Mucosa of descending colon (tissue), 3 donors: ENCODE measurements at regions not wholly inside any gene's neighbourhood (a gene's known extent, or its start where the extent isn't known, plus 50 kb on each side); places are given as distances from the start of the nearest gene placed in this dataset.
A peak's percentile ranks its signal among the peaks of the same experiment; 100 is the strongest.

Experiments
- ATAC-seq: fragments of 200-7000 bp; cut with Tn5 transposase; one replicate; pipeline ENCODE4 v1.9.1; 2020; ENCODE audit warnings: mild to moderate bottlenecking, moderate library complexity
- DNase-seq, 3 donors: peaks; one replicate each; pipeline ENCODE4 v3.0.0-alpha.2; 2020
- H3K36me3 ChIP-seq: fragments of 200-600 bp; one replicate; pipeline ENCODE4 v1.8.0; 2021; ENCODE audit warnings: low read depth, mild to moderate bottlenecking
- H3K4me1 ChIP-seq: fragments of 200-600 bp; one replicate; pipeline ENCODE4 v1.8.0; 2021; ENCODE audit warnings: low read depth, mild to moderate bottlenecking
- H3K4me3 ChIP-seq: fragments of 200-600 bp; one replicate; pipeline ENCODE4 v1.8.0; 2021; ENCODE audit warnings: mild to moderate bottlenecking
- H3K9me3 ChIP-seq: fragments of 200-600 bp; one replicate; pipeline ENCODE4 v1.8.0; 2021; ENCODE audit warnings: mild to moderate bottlenecking
- intact Hi-C, 2 donors: fragments of 100-400 bp; cut with DNase I in 1 of 2; cut with micrococcal nuclease in 1 of 2; formaldehyde crosslinking; loops; one replicate each; pipeline versions ENCODE4 v1.11.0 to v1.11.1; 2022; cut with DNase I, micrococcal nuclease
- TF ChIP-seq, protein P1 (sequence below): fragments of 200-600 bp; IDR thresholded peaks from one replicate; pipeline ENCODE4 v1.8.0; 2022; ENCODE audit warnings: antibody characterized with exemption, mild to moderate bottlenecking
- donor health status: DM: no; HTN: no; CAD: no; lungs with moderate emphysema.
- donor health status: DM: no; HTN: no; CAD: no.
- donor health status: DM: no; HTN: yes; CAD: no.

DNA sequence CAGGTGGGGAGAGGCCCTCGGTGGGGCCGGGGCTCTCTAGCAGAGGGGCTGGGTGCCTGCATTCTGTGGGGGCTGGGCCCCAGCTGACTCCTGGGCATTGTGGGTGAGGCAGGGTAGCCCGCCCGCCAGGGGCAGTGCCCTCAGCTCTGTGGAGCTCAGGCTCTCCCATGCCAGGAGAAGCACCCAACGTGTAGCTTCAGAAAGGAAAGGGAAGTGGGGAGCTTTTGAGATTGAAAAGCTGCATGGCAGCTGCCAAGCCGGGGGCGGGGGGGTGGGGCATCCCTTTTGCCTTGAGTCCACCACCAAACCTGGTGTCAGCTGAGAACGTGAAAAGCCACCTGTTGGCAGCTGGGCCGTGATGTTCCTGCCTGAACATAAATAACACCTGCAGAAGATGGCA lies 192.1 kb upstream of the CIBAR2 start:
- Histone ChIP-seq H3K36me3 (no peaks in the 10 kb centered on the region), H3K4me1 (peaks cover 16% of the 10 kb centered on the region), H3K4me3 (no peak overlapping the region), H3K9me3 (no peaks in the 10 kb centered on the region)
- no peak for DNase-seq
- TF ChIP-seq, protein P1, sequence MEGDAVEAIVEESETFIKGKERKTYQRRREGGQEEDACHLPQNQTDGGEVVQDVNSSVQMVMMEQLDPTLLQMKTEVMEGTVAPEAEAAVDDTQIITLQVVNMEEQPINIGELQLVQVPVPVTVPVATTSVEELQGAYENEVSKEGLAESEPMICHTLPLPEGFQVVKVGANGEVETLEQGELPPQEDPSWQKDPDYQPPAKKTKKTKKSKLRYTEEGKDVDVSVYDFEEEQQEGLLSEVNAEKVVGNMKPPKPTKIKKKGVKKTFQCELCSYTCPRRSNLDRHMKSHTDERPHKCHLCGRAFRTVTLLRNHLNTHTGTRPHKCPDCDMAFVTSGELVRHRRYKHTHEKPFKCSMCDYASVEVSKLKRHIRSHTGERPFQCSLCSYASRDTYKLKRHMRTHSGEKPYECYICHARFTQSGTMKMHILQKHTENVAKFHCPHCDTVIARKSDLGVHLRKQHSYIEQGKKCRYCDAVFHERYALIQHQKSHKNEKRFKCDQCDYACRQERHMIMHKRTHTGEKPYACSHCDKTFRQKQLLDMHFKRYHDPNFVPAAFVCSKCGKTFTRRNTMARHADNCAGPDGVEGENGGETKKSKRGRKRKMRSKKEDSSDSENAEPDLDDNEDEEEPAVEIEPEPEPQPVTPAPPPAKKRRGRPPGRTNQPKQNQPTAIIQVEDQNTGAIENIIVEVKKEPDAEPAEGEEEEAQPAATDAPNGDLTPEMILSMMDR, result no peak
- intact Hi-C loops, result no loop called here
- ATAC-seq, result no peak

DNA sequence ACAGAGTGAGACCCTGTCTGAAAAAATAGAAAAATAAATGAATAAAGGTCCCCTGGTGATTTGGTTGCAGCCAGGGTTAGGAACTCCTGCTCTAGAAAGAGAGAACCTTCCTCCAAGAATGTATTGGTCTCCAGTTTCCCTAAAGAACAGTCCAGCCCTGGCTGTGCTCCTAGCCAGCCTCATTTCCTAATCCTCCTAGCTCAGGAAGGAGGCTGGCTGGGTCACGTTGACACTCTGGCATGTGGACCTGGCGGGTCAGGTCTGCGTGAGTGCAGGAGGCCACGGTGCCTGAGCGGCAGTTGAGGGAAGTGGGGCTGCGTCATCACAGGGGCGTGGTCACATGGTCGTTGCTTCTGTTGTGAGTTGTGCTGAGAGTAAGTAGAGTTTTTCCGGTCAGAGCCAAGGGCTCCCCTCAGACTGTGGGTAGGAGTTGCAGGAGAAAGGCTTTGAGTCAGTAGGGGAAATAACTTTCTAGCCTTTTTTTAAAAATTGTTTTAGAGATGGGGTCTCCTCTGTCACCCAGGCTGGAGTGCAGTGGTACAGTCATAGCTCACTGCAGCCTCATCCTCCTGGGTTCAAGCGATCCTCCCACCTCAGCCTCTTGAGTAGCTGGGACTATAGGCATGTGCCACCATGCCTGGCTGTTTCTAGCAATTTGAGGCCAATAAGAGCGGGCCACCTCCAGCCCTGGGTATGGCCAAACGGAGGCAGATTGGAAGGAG lies 194.0 kb upstream of the CIBAR2 start:
- TF ChIP-seq, protein P1, result no peak
- peak; percentile 86 to 92 (median 89) for DNase-seq
- Histone ChIP-seq H3K4me1 (peaks cover 21% of the 10 kb centered on the region), H3K4me3 (no peak overlapping the region), H3K9me3 (no peaks in the 10 kb centered on the region), H3K36me3 (no peaks in the 10 kb centered on the region)
- peak; percentile 83 for ATAC-seq
- intact Hi-C loops, result no loop called here

DNA sequence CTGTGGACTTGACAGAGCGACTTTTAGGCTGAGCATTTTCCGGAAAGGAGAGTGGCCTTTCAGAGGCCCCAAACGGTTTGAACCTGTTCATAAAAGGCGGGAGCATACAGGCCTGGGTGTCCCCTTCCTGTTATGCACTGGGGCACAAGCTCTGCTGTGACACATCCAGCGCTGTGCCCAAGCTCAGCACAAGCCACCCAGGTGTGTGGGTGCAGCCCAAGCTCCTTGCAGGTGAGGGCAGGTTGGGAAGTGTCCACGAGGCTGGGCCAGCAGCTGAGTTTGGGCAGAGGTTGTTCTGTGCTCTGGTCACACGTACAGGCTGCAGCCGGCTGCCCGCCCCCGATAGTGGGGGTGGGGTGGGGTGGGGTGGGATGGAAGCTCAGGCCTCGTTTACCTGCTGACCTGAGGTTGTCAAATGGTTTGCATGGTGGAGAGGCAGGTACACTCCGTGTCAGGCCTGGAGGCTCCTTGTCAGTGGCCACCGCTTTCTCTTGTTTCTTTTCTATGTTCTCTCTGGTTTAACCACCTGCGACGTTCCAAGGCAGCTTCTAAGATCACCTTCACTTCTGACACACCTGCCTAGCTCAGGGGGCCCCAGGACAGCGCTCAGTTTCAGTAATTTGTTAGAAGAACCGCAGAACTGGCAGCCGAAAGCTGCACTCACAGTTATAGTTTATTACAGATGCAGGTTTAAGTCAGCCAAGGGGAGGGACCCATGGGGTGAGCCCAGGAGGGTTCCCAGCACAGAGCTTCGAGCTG lies 194.7 kb upstream of the CIBAR2 start:
- TF ChIP-seq, protein P1, result no peak
- Histone ChIP-seq H3K4me1 (peaks cover 21% of the 10 kb centered on the region), H3K9me3 (no peaks in the 10 kb centered on the region), H3K4me3 (no peak overlapping the region), H3K36me3 (no peaks in the 10 kb centered on the region)
- DNase-seq (no peak), ATAC-seq (no peak)
- intact Hi-C loops, result no loop called here

DNA sequence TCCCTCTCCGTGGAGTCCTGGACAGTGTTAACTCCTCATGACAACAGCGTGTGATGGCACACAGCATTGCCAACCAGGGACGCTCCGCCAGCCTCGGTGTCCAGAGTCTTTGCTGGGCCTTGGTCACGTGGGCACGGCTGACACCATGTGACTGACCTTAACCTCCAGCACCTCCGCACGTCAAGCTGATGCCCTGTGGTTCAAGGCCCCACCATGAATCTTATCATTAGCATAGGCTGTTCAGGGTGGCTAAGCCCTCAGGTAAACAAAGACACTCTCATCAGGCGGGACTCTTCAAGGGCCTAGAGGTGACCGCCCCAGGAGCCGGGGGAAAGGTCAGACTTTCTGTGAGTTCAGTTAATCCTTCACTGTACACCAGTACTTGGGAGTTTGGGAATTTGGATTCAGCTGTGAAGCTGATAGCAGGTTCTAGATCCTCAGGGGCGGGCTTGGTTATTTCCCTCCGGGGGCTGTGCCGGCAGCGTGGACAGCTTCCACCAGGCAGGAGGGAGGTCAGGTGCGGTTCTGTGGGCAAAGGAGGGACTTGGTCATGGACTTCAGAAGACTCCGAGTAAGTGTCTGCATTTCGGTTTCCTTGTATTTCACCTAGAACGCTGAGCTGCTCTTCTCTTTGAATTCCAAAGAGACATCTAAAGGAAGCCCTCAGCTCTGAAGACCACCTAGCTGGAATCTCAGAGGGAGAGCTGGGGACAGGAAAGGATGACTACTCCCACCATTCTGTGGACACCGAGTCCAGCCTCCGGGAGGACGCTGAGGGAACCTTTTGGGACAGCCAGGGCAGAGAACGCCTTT lies 195.5 kb upstream of the CIBAR2 start:
- intact Hi-C loops, result no loop called here
- H3K4me3 ChIP-seq, result no peak overlapping the region
- H3K36me3 ChIP-seq, result no peaks in the 10 kb centered on the region
- peaks cover 21% of the 10 kb centered on the region for H3K4me1 ChIP-seq
- no peaks in the 10 kb centered on the region for H3K9me3 ChIP-seq
- no peak for ATAC-seq
- TF ChIP-seq, protein P1, result no peak
- no peak for DNase-seq

DNA sequence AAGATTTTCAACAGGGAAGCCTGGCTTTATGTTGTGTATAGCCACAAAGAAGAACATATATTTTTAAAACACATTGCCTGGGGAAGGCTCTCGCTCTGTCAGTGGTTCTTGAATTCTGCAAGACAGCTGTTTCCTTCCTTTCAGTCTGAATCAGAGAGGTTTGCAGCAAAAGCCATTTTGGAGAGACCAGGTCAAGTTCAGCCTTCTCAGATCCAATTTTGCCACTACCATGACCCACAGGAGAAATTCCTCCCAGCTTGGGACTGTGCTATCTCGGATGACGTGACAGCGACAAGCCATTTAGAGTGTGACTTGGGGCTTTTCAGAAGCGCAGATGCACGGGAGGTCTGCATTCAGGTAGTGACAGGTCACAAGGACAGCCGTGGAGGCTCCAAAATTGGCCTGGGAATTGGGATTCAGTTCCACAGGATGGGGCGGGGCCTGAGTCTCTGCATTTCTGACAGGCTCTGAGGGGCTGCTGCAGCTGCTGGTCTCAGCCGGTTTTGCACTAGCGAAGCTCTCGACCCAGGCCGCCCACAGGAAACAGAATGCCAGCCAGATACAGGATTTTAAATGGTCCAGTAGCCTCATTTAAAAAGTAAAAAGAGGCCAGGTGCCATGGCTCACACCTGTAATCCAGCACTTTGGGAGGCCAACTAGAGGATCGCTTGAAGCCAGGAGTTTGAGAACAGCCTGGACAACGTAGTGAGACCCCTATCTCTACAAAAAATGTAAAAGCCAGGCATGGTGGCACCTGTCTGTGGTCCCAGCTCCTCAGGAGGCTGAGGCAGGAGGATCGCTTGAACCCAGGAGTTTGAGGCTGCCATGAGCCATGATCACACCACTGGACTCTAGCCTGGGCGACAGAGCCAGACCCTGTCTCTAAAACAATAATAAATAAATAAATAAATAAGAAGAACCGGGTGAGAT lies 196.6 kb upstream of the CIBAR2 start:
- Histone ChIP-seq H3K4me1 (peaks cover 13% of the 10 kb centered on the region), H3K36me3 (no peaks in the 10 kb centered on the region), H3K9me3 (no peaks in the 10 kb centered on the region), H3K4me3 (no peak overlapping the region)
- TF ChIP-seq, protein P1, result no peak
- intact Hi-C loops, result no loop called here
- ATAC-seq, result no peak
- DNase-seq, result no peak
